ENCODE measurements at regions not wholly inside any gene's neighbourhood (a gene's known extent, or its start where the extent isn't known, plus 50 kb on each side); places are given as distances from the start of the nearest gene placed in this dataset.
"Not testable (repeated sequence)": the region's sequence is repeated elsewhere in the genome, so short reads cannot be mapped to it uniquely, and the experiment has no call there.

DNA sequence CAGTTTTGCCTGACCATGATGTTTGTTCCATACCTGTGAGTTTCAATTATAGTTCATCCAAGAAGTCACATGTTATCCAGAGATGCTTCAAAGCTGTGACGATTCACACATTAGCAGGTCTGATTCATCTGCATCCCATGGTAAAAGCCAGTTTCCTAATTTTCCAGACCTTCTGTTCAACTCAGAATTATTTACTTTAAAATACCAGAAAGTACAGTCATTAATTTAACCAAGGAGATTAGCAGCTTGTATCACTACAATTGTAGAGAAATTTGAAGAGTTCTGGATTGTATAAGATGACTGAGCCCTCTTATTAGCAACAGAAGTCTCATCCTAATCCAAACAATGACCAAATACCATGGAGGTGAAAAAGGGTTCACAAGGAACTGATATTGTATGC, 76.1 kb upstream of the THBS1 start:
- DNase-seq (ENCODE audit: low spot score): no peak

DNA sequence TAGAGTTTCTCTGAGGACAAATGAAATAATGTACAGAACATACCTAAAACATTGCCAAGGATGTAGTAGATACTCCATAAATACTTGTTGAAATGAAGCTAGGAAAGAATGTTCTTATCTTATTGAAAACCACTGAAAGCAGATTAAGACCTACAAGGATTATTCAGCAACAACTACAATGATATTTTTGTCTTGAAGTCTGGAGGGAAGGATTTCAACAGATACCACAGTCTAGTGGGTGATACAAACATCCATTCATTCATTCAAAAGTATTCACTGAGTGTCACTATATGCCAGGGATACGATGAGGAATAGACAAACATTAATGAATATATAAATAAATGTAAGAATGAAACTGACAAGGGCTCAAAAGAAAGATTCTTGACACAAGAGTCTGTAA, 74.7 kb upstream of the THBS1 start:
- DNase-seq (ENCODE audit: low spot score): no peak

DNA sequence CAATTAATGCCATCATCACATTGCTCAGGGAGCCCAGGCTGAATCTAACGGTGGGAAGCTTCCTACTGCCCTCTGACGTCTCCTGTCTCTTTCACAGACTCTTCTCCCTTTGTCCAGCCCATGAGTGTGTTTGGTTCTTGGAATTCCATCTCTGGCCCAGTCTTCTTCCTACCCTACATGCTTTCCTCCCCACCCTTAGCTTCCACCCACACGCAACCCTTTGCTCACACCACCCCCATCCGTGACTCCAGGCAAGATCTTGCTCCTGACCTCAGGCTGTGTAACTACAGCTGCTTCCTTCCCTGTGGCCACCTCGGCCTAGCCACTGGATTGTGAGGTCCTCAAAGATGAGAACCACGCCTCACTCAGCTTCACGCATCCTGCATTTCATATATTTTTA, 72.3 kb upstream of the THBS1 start:
- no peak for DNase-seq (ENCODE audit: low spot score)

GRCh38 chr15:39510001-39510701, 70.7 kb upstream of the THBS1 start:
- DNase-seq (ENCODE audit: low spot score): no peak

- no peak for DNase-seq (ENCODE audit: low spot score)
Observed at GRCh38 chr15:39511000-39511915, 69.6 kb upstream of the THBS1 start.

DNA sequence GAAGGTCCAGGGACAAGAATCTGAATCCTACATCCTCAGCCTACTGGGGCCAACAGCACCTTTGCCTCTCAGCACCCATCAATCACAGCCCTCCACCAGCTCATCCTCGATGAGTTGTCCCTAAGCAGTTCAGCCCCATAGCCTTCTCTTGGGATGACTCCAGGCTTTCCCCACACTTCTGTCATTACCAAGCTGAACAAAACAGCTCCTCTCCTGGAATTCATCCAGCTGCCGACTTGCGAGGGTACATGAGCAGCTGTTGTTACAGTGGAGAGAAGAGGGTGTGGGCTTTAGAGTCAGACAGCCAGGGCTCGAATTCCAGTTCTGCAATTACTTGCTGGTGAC, 69.0 kb upstream of the THBS1 start:
- no peak for DNase-seq (ENCODE audit: low spot score)

DNA sequence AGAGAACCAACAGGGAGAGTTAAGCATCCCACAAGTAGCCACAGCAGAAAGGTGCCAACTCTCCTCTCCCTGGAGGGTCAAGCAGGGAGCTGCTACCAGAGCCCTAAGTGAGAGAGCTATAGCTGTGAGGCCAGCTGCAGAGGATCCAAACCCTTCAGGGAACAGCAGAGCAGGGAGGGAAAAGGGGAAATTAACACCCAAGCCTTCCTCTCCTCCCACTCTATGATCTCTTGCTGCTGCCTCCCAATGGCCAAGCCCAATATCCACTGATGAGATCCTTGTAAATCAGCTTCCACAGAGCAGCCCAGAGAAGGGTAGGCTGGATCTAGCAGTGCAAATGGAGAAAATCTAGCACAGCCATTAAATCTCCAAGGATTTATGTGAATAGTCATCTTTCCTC, 68.2 kb upstream of the THBS1 start:
- DNase-seq (ENCODE audit: low spot score): no peak

GRCh38 chr15:39513936-39514335, 66.9 kb upstream of the THBS1 start:
- DNase-seq (ENCODE audit: low spot score): no peak

GRCh38 chr15:39514933-39515332, 65.9 kb upstream of the THBS1 start:
- no peak for DNase-seq (ENCODE audit: low spot score)

GRCh38 chr15:39515765-39516164, 65.1 kb upstream of the THBS1 start:
- DNase-seq (ENCODE audit: low spot score): no peak

GRCh38 chr15:39517122-39517855, 63.6 kb upstream of the THBS1 start:
- DNase-seq (ENCODE audit: low spot score): no peak

- not testable (repeated sequence) for DNase-seq (ENCODE audit: low spot score)
Observed at GRCh38 chr15:39523968-39524367, 56.9 kb upstream of the THBS1 start.

GRCh38 chr15:39529457-39529856, 51.4 kb upstream of the THBS1 start:
- DNase-seq (ENCODE audit: low spot score): no peak

DNA sequence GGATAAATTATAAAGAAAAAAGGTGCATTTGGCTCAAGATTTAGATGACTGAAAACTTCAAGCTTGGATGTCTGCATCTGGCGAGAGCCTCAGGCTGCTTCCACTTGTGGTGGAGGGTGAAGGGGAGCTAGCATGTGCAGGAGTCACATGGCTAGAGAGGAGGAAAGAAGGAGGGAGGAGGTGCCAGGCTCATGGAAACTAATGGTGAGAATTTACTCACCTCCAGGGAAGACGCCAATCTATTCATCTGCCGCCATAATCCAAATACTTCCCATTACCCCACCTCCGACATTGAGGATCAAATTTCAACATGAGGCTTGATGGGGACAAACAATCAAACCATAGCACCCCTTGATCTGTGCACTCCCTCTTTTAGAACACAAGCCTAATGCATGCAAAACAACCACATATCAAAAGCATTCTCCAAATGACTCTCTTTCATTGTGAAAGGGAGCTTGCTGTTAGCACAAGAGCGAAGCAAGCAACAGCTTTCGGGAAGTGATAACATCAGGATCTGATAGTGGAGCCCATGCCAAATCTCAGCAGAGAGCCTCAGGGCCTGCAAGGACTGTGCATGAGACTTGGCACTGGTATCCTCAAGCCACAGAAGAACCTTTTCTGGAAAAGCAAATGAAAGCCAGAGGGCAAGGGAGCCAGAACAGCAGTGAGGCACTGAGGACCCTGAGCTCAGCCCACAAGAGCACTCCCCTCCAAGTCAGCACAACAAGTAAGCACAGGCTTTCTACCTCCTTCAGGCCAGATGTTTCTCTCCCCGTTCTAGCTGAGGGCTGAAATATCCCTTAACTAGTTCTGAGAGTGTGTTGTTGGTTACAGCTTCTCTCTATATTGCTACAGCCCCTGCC, 50.2 kb upstream of the THBS1 start:
- no peak for DNase-seq (ENCODE audit: low spot score)
